Caco-2 (cell line): ENCODE measurements at regions not wholly inside any gene's neighbourhood (a gene's known extent, or its start where the extent isn't known, plus 50 kb on each side); places are given as distances from the start of the nearest gene placed in this dataset.

ENCODE experiments used
- BruUV-seq: library from RNA; stranded (reverse); fragments of 400-500 nt; replicated peaks from 2 replicates; lab custom pipeline; 2021; lab: Mats Ljungman, UMichigan
- CTCF ChIA-PET: fragments of 300-600 bp; sonication (Branson Sonifier 250); formaldehyde crosslinking; loops from one replicate; lab custom pipeline; 2022; ENCODE audit warnings: antibody characterized with exemption; lab: Charles Lee
- POLR2A ChIA-PET: fragments of 300-600 bp; sonication (Branson Sonifier 250); formaldehyde crosslinking; loops from one replicate; lab custom pipeline; 2022; ENCODE audit warnings: antibody characterized with exemption; lab: Charles Lee
- DNase-seq, 2 experiments: peaks; one replicate each; pipeline versions ENCODE4 v3.0.0 to v3.0.0-alpha.2; 2020 to 2022
- H3K27me3 ChIP-seq: replicated peaks from 2 replicates; pipeline ENCODE4 v1.6.0; 2011; ENCODE audit warnings: low read length; ENCODE audit not compliant: control insufficient read depth, insufficient read depth
- H3K36me3 ChIP-seq: 2 replicates; pipeline ENCODE4 v1.5.1; 2011; ENCODE audit warnings: low read length; ENCODE audit not compliant: control insufficient read depth, insufficient read depth
- H3K4me1 ChIP-seq: fragments of 250-450 bp; sonication (Bioruptor Pico); 2 replicates; pipeline ENCODE4 v1.5.1; 2020; ENCODE audit warnings: mild to moderate bottlenecking
- H3K4me3 ChIP-seq: 2 replicates; pipeline ENCODE4 v1.5.1; 2011; ENCODE audit warnings: low read depth, mild to moderate bottlenecking, control low read depth, low read length
- H3K9me3 ChIP-seq: fragments of 250-450 bp; sonication (Bioruptor Pico); 2 replicates; pipeline ENCODE4 v1.5.1; 2020; ENCODE audit warnings: mild to moderate bottlenecking, moderate library complexity
- H3K27ac Mint-ChIP-seq: one replicate; pipeline ENCODE4 v1.8.0; 2022; ENCODE audit warnings: mixed read lengths; ENCODE audit not compliant: unreplicated experiment
- H3K27me3 Mint-ChIP-seq: one replicate; pipeline ENCODE4 v1.8.0; 2022; ENCODE audit warnings: mixed read lengths; ENCODE audit not compliant: insufficient read depth, unreplicated experiment
- H3K36me3 Mint-ChIP-seq: one replicate; pipeline ENCODE4 v1.8.0; 2022; ENCODE audit warnings: mild to moderate bottlenecking, mixed read lengths; ENCODE audit not compliant: insufficient read depth, unreplicated experiment
- H3K4me1 Mint-ChIP-seq: one replicate; pipeline ENCODE4 v1.8.0; 2022; ENCODE audit warnings: low read depth, mixed read lengths; ENCODE audit not compliant: unreplicated experiment
- H3K4me3 Mint-ChIP-seq: one replicate; pipeline ENCODE4 v1.8.0; 2022; ENCODE audit warnings: mild to moderate bottlenecking, moderate library complexity, mixed read lengths; ENCODE audit not compliant: unreplicated experiment
- H3K9me3 Mint-ChIP-seq: one replicate; pipeline ENCODE4 v1.8.0; 2022; ENCODE audit warnings: mixed read lengths; ENCODE audit not compliant: unreplicated experiment
- intact Hi-C: fragments of 100-400 bp; cut with micrococcal nuclease; formaldehyde crosslinking; loops from one replicate; pipeline ENCODE4 v1.10.0; 2022; ENCODE audit not compliant: unreplicated experiment
- TF ChIP-seq, protein P1 (sequence below), 2 experiments: fragments of 200-600 bp in 1 of 2; IDR thresholded peaks; 1 replicate in 1 of 2; 2 replicates in 1 of 2; pipeline versions ENCODE4 v1.5.1 to v1.8.0; 2011 to 2022; ENCODE audit warnings: antibody characterized with exemption in 1 of 2, control low read depth in 1 of 2, inconsistent platforms in 1 of 2, low read depth in 1 of 2, low read length in 1 of 2, mild to moderate bottlenecking in 1 of 2, moderate library complexity in 1 of 2; ENCODE audit not compliant: insufficient read depth in 1 of 2, severe bottlenecking in 1 of 2, unreplicated experiment in 1 of 2

DNA sequence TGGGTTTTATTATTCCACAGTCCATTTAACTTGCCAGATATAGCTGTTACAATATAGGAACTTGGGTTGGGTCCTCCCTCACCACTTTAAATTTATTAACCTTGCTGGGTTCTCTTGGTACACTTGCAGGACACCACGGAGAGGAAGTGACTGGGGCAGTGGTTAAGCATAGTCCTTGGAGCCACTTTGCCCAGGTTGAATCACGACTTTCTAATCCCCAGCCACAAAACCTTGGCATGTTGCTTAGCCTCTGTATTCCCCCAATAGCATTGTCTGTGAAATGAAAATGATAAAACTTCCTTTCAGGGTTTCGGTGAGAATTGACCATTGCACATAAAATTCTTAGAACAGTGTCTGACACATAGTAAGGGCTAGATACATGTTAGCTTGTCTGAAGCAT is 221.2 kb downstream of the IRS1 start:
- Histone ChIP-seq H3K4me3 (no peak overlapping the region), H3K36me3 (no peaks in the 10 kb centered on the region), H3K9me3 (peaks cover 5% of the 10 kb centered on the region; the same call in 1 of the 2 replicates), H3K27me3 (no peaks in the 10 kb centered on the region), H3K4me1 (peaks cover 22% of the 10 kb centered on the region)
- TF ChIP-seq, protein P1, sequence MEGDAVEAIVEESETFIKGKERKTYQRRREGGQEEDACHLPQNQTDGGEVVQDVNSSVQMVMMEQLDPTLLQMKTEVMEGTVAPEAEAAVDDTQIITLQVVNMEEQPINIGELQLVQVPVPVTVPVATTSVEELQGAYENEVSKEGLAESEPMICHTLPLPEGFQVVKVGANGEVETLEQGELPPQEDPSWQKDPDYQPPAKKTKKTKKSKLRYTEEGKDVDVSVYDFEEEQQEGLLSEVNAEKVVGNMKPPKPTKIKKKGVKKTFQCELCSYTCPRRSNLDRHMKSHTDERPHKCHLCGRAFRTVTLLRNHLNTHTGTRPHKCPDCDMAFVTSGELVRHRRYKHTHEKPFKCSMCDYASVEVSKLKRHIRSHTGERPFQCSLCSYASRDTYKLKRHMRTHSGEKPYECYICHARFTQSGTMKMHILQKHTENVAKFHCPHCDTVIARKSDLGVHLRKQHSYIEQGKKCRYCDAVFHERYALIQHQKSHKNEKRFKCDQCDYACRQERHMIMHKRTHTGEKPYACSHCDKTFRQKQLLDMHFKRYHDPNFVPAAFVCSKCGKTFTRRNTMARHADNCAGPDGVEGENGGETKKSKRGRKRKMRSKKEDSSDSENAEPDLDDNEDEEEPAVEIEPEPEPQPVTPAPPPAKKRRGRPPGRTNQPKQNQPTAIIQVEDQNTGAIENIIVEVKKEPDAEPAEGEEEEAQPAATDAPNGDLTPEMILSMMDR (IDR thresholded peaks at IDR 0.05; ENCODE audit: insufficient read depth in 1 of 2, low read depth in 1 of 2, low read length in 1 of 2, severe bottlenecking in 1 of 2, unreplicated experiment in 1 of 2), result no peak
- no peak overlapping the region for H3K27ac Mint-ChIP-seq
- H3K4me1 Mint-ChIP-seq, result peaks cover 17% of the 10 kb centered on the region
- intact Hi-C loops, result no loop called here
- H3K27me3 Mint-ChIP-seq, result no peaks in the 10 kb centered on the region
- BruUV-seq, result no TSS peak
- peaks cover 12% of the 10 kb centered on the region for H3K9me3 Mint-ChIP-seq
- CTCF ChIA-PET, result no interaction called here
- H3K36me3 Mint-ChIP-seq, result no peaks in the 10 kb centered on the region
- no peak overlapping the region for H3K4me3 Mint-ChIP-seq
- POLR2A ChIA-PET, result no interaction called here
- DNase-seq, result no peak

- peaks cover 3% of the 10 kb centered on the region for H3K4me1 ChIP-seq
- H3K27me3 ChIP-seq, result no peaks in the 10 kb centered on the region
- no peaks in the 10 kb centered on the region for H3K9me3 ChIP-seq
- H3K36me3 ChIP-seq, result no peaks in the 10 kb centered on the region
- Mint-ChIP-seq H3K36me3 (no peaks in the 10 kb centered on the region), H3K27ac (no peak overlapping the region), H3K4me3 (no peak overlapping the region), H3K4me1 (peaks cover 2% of the 10 kb centered on the region), H3K9me3 (no peaks in the 10 kb centered on the region), H3K27me3 (no peaks in the 10 kb centered on the region)
- TF ChIP-seq, protein P1 (IDR thresholded peaks at IDR 0.05; ENCODE audit: insufficient read depth in 1 of 2, low read depth in 1 of 2, low read length in 1 of 2, severe bottlenecking in 1 of 2, unreplicated experiment in 1 of 2), result no peak
- CTCF ChIA-PET, result no interaction called here
- intact Hi-C loops, result no loop called here
- no TSS peak for BruUV-seq
- no peak overlapping the region for H3K4me3 ChIP-seq
- DNase-seq, result no peak
- POLR2A ChIA-PET, result no interaction called here
Measured at GRCh38 chr2:226575928-226576327, 223.7 kb downstream of the IRS1 start.

DNA sequence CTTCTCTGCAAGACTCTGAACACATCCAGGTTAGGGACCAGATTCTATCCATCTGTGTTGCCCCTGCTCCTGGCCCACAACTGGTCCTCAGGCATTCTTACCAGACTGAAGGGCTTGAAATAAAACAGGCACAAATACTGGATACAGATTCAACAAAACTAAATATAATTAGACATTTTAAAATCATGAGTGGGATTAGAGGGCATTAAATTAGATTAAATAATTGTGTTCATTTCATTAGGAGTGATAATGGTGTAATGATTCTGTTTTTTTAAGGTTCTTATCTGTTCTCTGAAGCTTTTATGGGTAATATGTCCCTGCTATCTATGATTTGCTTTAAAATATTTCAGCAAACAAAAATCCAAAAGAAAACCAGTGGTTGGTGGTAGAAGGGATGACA is 226.5 kb downstream of the IRS1 start:
- ChIA-PET POLR2A (no interaction called here), CTCF (no interaction called here)
- no peaks in the 10 kb centered on the region for H3K27me3 ChIP-seq
- no peaks in the 10 kb centered on the region for H3K36me3 Mint-ChIP-seq
- no peaks in the 10 kb centered on the region for H3K9me3 Mint-ChIP-seq
- DNase-seq, result no peak
- intact Hi-C loops, result no loop called here
- H3K4me3 ChIP-seq, result no peak overlapping the region
- BruUV-seq, result no TSS peak
- H3K36me3 ChIP-seq, result no peaks in the 10 kb centered on the region
- TF ChIP-seq, protein P1 (IDR thresholded peaks at IDR 0.05; ENCODE audit: insufficient read depth in 1 of 2, low read depth in 1 of 2, low read length in 1 of 2, severe bottlenecking in 1 of 2, unreplicated experiment in 1 of 2), result no peak
- no peaks in the 10 kb centered on the region for H3K27me3 Mint-ChIP-seq
- no peak overlapping the region for H3K4me3 Mint-ChIP-seq
- no peaks in the 10 kb centered on the region for H3K9me3 ChIP-seq
- no peaks in the 10 kb centered on the region for H3K4me1 ChIP-seq
- H3K27ac Mint-ChIP-seq, result no peak overlapping the region
- H3K4me1 Mint-ChIP-seq, result no peaks in the 10 kb centered on the region
